IPS-20b (cell line): ENCODE measurements at regions not wholly inside any gene's neighbourhood (a gene's known extent, or its start where the extent isn't known, plus 50 kb on each side); places are given as distances from the start of the nearest gene placed in this dataset.

Source experiments
- H3K27ac ChIP-seq: one replicate; pipeline ENCODE4 v1.5.1; 2013; ENCODE audit warnings: low read length
- H3K27me3 ChIP-seq: 2 replicates; pipeline ENCODE4 v1.6.1; 2013; ENCODE audit warnings: mild to moderate bottlenecking, low read length, inconsistent platforms; ENCODE audit not compliant: insufficient read depth
- H3K36me3 ChIP-seq: 2 replicates; pipeline ENCODE4 v1.6.1; 2013; ENCODE audit warnings: low read depth, mild to moderate bottlenecking, inconsistent platforms, low read length, moderate library complexity; ENCODE audit not compliant: insufficient read depth
- H3K4me1 ChIP-seq: 2 replicates; pipeline ENCODE4 v1.6.1; 2013; ENCODE audit warnings: mild to moderate bottlenecking, control low read depth, inconsistent platforms, low read length, moderate library complexity; ENCODE audit not compliant: insufficient read depth
- H3K4me3 ChIP-seq: 2 replicates; pipeline ENCODE4 v1.5.1; 2013; ENCODE audit warnings: mild to moderate bottlenecking, low read length, inconsistent platforms
- H3K9ac ChIP-seq: 2 replicates; pipeline ENCODE4 v1.6.1; 2013; ENCODE audit warnings: low read depth, mild to moderate bottlenecking, inconsistent platforms, low read length, moderate library complexity
- H3K9me3 ChIP-seq: 2 replicates; pipeline ENCODE4 v1.6.1; 2013; ENCODE audit warnings: mild to moderate bottlenecking, low read depth, low read length, inconsistent platforms; ENCODE audit not compliant: insufficient read depth

- H3K9ac ChIP-seq, result no peak overlapping the region
- no peak overlapping the region for H3K27ac ChIP-seq
- peaks cover 3% of the 10 kb centered on the region; the same call in 1 of the 2 replicates for H3K4me1 ChIP-seq
- no peaks in the 10 kb centered on the region for H3K36me3 ChIP-seq
- no peaks in the 10 kb centered on the region for H3K27me3 ChIP-seq
- no peaks in the 10 kb centered on the region for H3K9me3 ChIP-seq
- H3K4me3 ChIP-seq, result no peak overlapping the region
Measured at GRCh38 chr2:79355569-79355968, 157.3 kb upstream of the CTNNA2 start.

- Histone ChIP-seq H3K36me3 (no peaks in the 10 kb centered on the region), H3K9me3 (no peaks in the 10 kb centered on the region), H3K4me3 (no peak overlapping the region), H3K27ac (no peak overlapping the region), H3K9ac (no peak overlapping the region), H3K27me3 (no peaks in the 10 kb centered on the region), H3K4me1 (no peaks in the 10 kb centered on the region)
Measured at GRCh38 chr2:79327460-79327859, 167.9 kb upstream of the REG3A start.

GRCh38 chr2:79320871-79321270 lies 161.3 kb upstream of the REG3A start:
- Histone ChIP-seq H3K4me3 (no peak overlapping the region), H3K27me3 (no peaks in the 10 kb centered on the region), H3K9me3 (no peaks in the 10 kb centered on the region), H3K27ac (no peak overlapping the region), H3K36me3 (no peaks in the 10 kb centered on the region), H3K9ac (no peak overlapping the region), H3K4me1 (no peaks in the 10 kb centered on the region)

GRCh38 chr2:79294994-79295393 lies 135.4 kb upstream of the REG3A start:
- no peaks in the 10 kb centered on the region for H3K27me3 ChIP-seq
- no peaks in the 10 kb centered on the region for H3K4me1 ChIP-seq
- H3K36me3 ChIP-seq, result no peaks in the 10 kb centered on the region
- H3K9ac ChIP-seq, result no peak overlapping the region
- H3K27ac ChIP-seq, result no peak overlapping the region
- H3K9me3 ChIP-seq, result no peaks in the 10 kb centered on the region
- H3K4me3 ChIP-seq, result no peak overlapping the region

GRCh38 chr2:79292958-79293315 lies 133.4 kb upstream of the REG3A start:
- no peak overlapping the region for H3K9ac ChIP-seq
- H3K4me1 ChIP-seq, result no peaks in the 10 kb centered on the region
- no peak overlapping the region for H3K27ac ChIP-seq
- H3K36me3 ChIP-seq, result no peaks in the 10 kb centered on the region
- H3K27me3 ChIP-seq, result no peaks in the 10 kb centered on the region
- H3K9me3 ChIP-seq, result peaks cover 6% of the 10 kb centered on the region
- no peak overlapping the region for H3K4me3 ChIP-seq

GRCh38 chr2:79292239-79292957 lies 132.8 kb upstream of the REG3A start:
- Histone ChIP-seq H3K4me1 (no peaks in the 10 kb centered on the region), H3K4me3 (no peak overlapping the region), H3K36me3 (no peaks in the 10 kb centered on the region), H3K27ac (no peak overlapping the region), H3K9me3 (peaks cover 7% of the 10 kb centered on the region), H3K9ac (no peak overlapping the region), H3K27me3 (no peaks in the 10 kb centered on the region)

- no peaks in the 10 kb centered on the region for H3K27me3 ChIP-seq
- H3K36me3 ChIP-seq, result no peaks in the 10 kb centered on the region
- H3K27ac ChIP-seq, result no peak overlapping the region
- no peak overlapping the region for H3K4me3 ChIP-seq
- H3K9ac ChIP-seq, result no peak overlapping the region
- peaks cover 14% of the 10 kb centered on the region for H3K4me1 ChIP-seq
- peaks cover 12% of the 10 kb centered on the region for H3K9me3 ChIP-seq
Measured at GRCh38 chr2:79275863-79276262, 116.3 kb upstream of the REG3A start.

- H3K27ac ChIP-seq, result no peak overlapping the region
- H3K9me3 ChIP-seq, result peaks cover 12% of the 10 kb centered on the region
- H3K9ac ChIP-seq, result no peak overlapping the region
- H3K36me3 ChIP-seq, result no peaks in the 10 kb centered on the region
- peaks cover 14% of the 10 kb centered on the region for H3K4me1 ChIP-seq
- H3K4me3 ChIP-seq, result no peak overlapping the region
- H3K27me3 ChIP-seq, result no peaks in the 10 kb centered on the region
Measured at GRCh38 chr2:79275197-79275596, 115.6 kb upstream of the REG3A start.

- Histone ChIP-seq H3K27me3 (no peaks in the 10 kb centered on the region), H3K9me3 (peaks cover 12% of the 10 kb centered on the region), H3K4me1 (peaks cover 13% of the 10 kb centered on the region), H3K27ac (no peak overlapping the region), H3K9ac (no peak overlapping the region), H3K4me3 (no peak overlapping the region), H3K36me3 (no peaks in the 10 kb centered on the region)
Measured at GRCh38 chr2:79272616-79273015, 113.1 kb upstream of the REG3A start.

GRCh38 chr2:79271456-79271855 lies 111.9 kb upstream of the REG3A start:
- Histone ChIP-seq H3K4me3 (no peak overlapping the region), H3K27me3 (no peaks in the 10 kb centered on the region), H3K9me3 (peaks cover 12% of the 10 kb centered on the region), H3K4me1 (peaks cover 7% of the 10 kb centered on the region; the same call in 1 of the 2 replicates), H3K36me3 (no peaks in the 10 kb centered on the region), H3K9ac (no peak overlapping the region), H3K27ac (no peak overlapping the region)

- H3K4me3 ChIP-seq, result no peak overlapping the region
- no peaks in the 10 kb centered on the region for H3K9me3 ChIP-seq
- H3K36me3 ChIP-seq, result no peaks in the 10 kb centered on the region
- no peak overlapping the region for H3K27ac ChIP-seq
- H3K4me1 ChIP-seq, result no peaks in the 10 kb centered on the region
- no peaks in the 10 kb centered on the region for H3K27me3 ChIP-seq
- H3K9ac ChIP-seq, result no peak overlapping the region
Measured at GRCh38 chr2:79260848-79261247, 101.3 kb upstream of the REG3A start.

- H3K4me1 ChIP-seq, result no peaks in the 10 kb centered on the region
- H3K27ac ChIP-seq, result no peak overlapping the region
- H3K9me3 ChIP-seq, result no peaks in the 10 kb centered on the region
- no peak overlapping the region for H3K9ac ChIP-seq
- no peaks in the 10 kb centered on the region for H3K27me3 ChIP-seq
- no peaks in the 10 kb centered on the region for H3K36me3 ChIP-seq
- no peak overlapping the region for H3K4me3 ChIP-seq
Measured at GRCh38 chr2:79259959-79260358, 100.4 kb upstream of the REG3A start.
